ENCODE measurements at regions not wholly inside any gene's neighbourhood (a gene's known extent, or its start where the extent isn't known, plus 50 kb on each side); places are given as distances from the start of the nearest gene placed in this dataset.
"Not testable (repeated sequence)": the region's sequence is repeated elsewhere in the genome, so short reads cannot be mapped to it uniquely, and the experiment has no call there.

GRCh38 chr21:8197377-8198027 is 2323.9 kb upstream of the TPTE start:
- not testable (repeated sequence) for TF ChIP-seq CTCF, EP300, POLR2AphosphoS5, POLR2A (IDR thresholded peaks at IDR 0.05)

Data from gastroesophageal sphincter (tissue), 3 donors.